Ramos (cell line): ENCODE measurements at regions not wholly inside any gene's neighbourhood (a gene's known extent, or its start where the extent isn't known, plus 50 kb on each side); places are given as distances from the start of the nearest gene placed in this dataset.
"Not testable (repeated sequence)": the region's sequence is repeated elsewhere in the genome, so short reads cannot be mapped to it uniquely, and the experiment has no call there.

Experiments
- in situ Hi-C: fragments of 300-500 bp; cut with MboI; formaldehyde crosslinking; loops from one replicate; pipeline ENCODE4 v1.14.3; 2022; ENCODE audit warnings: low sequenced_read_pairs; ENCODE audit not compliant: unreplicated experiment

- in situ Hi-C loops: no loop called here
These were observed 190.0 kb downstream of the SLC38A4 start for GRCh38 chr12:46635818-46636217.

DNA sequence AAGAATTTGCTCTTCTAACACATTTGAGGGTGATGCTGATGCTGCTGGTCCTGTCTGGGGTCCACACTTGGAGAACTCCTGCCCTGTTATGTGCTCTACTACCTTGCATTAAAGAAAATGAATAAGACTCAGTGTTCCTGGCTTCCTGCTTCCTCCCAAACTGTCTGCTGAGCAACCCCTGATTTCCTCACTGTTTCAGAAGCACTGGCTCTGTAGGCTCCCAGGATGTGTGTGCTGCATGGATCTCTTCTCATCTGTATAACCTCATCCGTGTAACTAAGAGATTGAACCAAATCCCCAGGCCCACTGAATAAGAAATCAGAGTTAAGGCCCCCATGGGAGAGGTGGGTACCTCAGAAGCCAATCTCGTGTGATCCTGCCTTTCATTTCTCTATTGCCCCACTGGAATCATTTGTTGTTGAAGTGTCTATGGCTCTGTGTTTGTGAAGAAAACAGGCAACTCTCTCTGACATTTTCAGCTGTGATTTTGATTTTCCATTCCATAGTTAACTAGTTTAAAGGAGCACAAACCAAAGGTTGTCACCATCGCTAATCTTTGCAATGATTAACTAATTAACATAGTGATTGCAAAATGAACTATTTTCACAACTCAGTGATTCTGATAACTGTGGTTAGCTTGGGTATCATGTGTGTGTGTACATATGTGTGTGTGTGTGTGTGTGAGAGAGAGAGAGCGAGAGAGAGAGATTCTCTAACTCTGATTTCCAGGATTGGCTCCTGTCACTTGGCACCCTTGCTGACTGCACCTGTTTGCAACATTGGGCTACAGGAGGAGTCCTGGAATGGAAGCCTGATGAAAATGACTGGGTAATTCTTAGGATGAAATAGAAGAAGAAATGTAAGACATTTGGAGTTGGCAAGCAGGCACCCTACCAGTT lies 196.2 kb downstream of the SLC38A4 start:
- in situ Hi-C loops: no loop called here

GRCh38 chr12:46628176-46628575 lies 197.6 kb downstream of the SLC38A4 start:
- in situ Hi-C loops: no loop called here

DNA sequence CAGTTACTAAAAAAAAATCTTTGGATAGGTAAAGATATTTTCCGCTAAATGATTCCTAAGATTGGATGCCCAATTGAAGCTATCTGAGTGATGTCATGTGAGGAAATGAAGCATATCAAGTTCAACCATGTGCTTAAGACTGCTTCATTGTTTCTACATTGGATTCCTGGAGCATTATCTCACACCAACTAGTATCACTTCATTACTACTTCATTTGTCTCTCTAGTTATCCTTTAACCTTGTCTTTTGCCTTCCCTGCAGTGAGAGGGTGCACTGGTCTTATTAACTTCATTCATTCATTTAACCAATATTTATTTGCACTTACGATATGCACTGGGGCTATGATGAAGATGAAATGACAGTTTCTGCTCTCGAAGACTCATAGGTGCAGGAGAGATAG lies 198.1 kb downstream of the SLC38A4 start:
- in situ Hi-C loops: no loop called here

GRCh38 chr12:46619474-46619873 lies 206.3 kb downstream of the SLC38A4 start:
- in situ Hi-C loops: not testable (repeated sequence)

- in situ Hi-C loops: not testable (repeated sequence)
These were observed 208.1 kb downstream of the SLC38A4 start for GRCh38 chr12:46617737-46618136.

GRCh38 chr12:46617167-46617566 lies 208.6 kb downstream of the SLC38A4 start:
- in situ Hi-C loops: no loop called here

GRCh38 chr12:46610754-46611153 lies 215.0 kb downstream of the SLC38A4 start:
- in situ Hi-C loops: no loop called here

- in situ Hi-C loops: no loop called here
These were observed 216.1 kb downstream of the SLC38A4 start for GRCh38 chr12:46609674-46610073.

DNA sequence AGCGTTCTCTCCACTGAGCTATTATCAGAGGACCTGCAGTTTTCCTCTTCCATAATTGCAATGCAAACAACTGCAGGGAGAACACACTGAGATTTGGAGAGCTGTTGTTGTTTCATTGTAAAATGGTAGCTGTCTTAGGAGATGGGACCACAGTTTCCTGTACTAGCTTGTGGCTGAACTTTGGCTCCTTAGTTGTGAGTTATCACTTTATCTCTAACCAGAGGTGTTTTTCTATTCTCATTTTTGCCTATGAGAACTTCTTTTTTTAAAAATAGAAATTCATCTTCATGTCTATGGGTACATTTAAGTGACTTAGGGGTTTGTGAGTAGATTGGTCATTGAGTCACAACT lies 216.5 kb downstream of the SLC38A4 start:
- in situ Hi-C loops: no loop called here

- in situ Hi-C loops: no loop called here
These were observed 217.1 kb downstream of the SLC38A4 start for GRCh38 chr12:46608431-46609272.

DNA sequence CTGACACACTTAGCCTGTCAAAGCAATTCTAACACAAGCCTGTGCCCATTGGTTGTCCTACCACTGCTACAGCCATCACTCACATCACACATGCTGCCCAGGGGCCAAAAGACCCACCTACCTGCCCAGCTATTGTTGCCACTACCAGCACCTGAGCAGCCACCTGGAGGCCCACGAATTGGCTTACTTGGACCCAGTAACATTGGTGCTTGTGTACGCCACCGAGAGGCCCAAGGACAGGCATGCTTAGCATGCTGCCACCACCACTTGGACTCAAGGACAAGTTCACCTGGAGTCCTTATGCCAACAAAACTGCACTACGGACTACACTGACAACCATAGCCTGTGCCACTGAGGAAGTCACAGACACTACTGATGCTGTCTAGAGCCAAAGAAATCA lies 221.1 kb downstream of the SLC38A4 start:
- in situ Hi-C loops: no loop called here

- in situ Hi-C loops: no loop called here
These were observed 221.9 kb downstream of the SLC38A4 start for GRCh38 chr12:46603776-46604456.

GRCh38 chr12:46602474-46602873 lies 223.3 kb downstream of the SLC38A4 start:
- in situ Hi-C loops: no loop called here

DNA sequence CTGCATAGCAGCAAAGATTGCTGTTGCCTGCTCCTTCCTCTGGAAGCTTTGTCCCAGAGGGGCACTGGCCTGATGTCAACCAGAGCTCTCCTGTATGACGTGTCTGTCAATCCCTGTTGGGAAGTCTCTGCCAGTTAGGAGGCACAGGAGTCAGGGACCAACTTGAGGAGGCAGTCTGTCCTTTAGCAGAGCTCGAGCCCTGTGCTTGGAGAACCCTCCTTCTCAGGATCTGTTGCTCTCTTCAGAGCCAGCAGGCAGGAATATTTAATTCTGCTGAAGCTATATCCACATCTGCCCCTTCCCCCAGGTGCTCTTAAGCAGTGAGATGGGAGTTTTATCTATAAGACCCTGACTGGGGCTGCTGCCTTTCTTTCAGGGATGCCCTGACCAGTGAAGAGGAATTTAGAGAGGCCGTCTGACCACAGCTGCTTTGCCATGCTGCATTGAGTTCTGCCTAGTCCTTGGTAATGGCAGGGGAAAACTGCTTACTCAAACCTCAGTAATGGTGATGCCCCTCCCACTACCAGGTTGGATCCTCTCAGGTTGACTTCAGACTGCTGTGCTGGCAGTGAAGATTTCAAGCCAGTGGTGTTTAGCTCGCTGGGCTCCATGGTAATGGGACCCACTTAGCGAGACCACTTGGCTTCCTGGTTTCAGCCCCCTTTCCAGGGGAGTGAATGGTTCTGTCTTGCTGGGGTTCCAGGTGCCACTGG lies 218.6 kb upstream of the SLC38A2 start:
- in situ Hi-C loops: no loop called here

GRCh38 chr12:46585854-46586621 lies 213.5 kb upstream of the SLC38A2 start:
- in situ Hi-C loops: no loop called here

GRCh38 chr12:46584098-46584497 lies 211.5 kb upstream of the SLC38A2 start:
- in situ Hi-C loops: not testable (repeated sequence)

DNA sequence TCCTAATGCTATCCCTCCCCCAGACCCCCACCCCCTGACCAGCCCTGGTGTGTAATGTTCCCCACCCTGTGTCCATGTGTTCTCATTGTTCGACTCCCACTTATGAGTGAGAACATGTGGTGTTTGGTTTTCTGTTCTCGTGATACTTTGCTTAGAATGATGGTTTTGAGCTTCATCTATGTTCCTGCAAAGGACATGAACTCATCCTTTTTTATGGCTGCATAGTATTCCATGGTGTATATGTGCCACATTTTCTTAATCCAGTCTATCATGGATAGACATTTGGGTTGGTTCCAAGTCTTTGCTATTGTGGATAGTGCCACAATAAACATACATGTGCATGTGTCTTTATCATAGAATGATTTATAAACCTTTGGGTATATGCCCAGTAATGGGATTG lies 209.4 kb upstream of the SLC38A2 start:
- in situ Hi-C loops: not testable (repeated sequence)

GRCh38 chr12:46580445-46580844 lies 207.9 kb upstream of the SLC38A2 start:
- in situ Hi-C loops: no loop called here
